ENCODE measurements at regions not wholly inside any gene's neighbourhood (a gene's known extent, or its start where the extent isn't known, plus 50 kb on each side); places are given as distances from the start of the nearest gene placed in this dataset.

- TF ChIP-seq GATA2 (IDR thresholded peaks at IDR 0.05; ENCODE audit: low read depth, low read length) (no peak), GATA3 (IDR thresholded peaks at IDR 0.05; ENCODE audit: low read depth, low read length) (no peak)
Observed at GRCh38 chr9:115328677-115329076, 210.7 kb upstream of the TNC start.

Data from SH-SY5Y (cell line).